NCI-H748 (cell line): ENCODE measurements at regions not wholly inside any gene's neighbourhood (a gene's known extent, or its start where the extent isn't known, plus 50 kb on each side); places are given as distances from the start of the nearest gene placed in this dataset.
"Not testable (repeated sequence)": the region's sequence is repeated elsewhere in the genome, so short reads cannot be mapped to it uniquely, and the experiment has no call there.

Experiments used
- DNase-seq: peaks from one replicate; lab custom pipeline; 2025; ENCODE audit not compliant: unreplicated experiment; lab: John Stamatoyannopoulos, UW

GRCh38 chr13:62278271-62278670 is 862.6 kb upstream of the PCDH20 start:
- DNase-seq: no peak

GRCh38 chr13:62251734-62252133 is 836.1 kb upstream of the PCDH20 start:
- DNase-seq: no peak

- no peak for DNase-seq
These were observed 835.0 kb upstream of the PCDH20 start for GRCh38 chr13:62250501-62251201.

- no peak for DNase-seq
These were observed 830.9 kb upstream of the PCDH20 start for GRCh38 chr13:62246581-62246980.

GRCh38 chr13:62243106-62243505 is 827.5 kb upstream of the PCDH20 start:
- no peak for DNase-seq

- DNase-seq: no peak
These were observed 819.3 kb upstream of the PCDH20 start for GRCh38 chr13:62234780-62235440.

- DNase-seq: no peak
These were observed 795.3 kb upstream of the PCDH20 start for GRCh38 chr13:62210951-62211350.

- DNase-seq: peak; percentile 64
These were observed 793.9 kb upstream of the PCDH20 start for GRCh38 chr13:62209529-62209928.

- no peak for DNase-seq
These were observed 791.7 kb upstream of the PCDH20 start for GRCh38 chr13:62207388-62207787.

GRCh38 chr13:62206165-62206564 is 790.5 kb upstream of the PCDH20 start:
- no peak for DNase-seq

- no peak for DNase-seq
These were observed 789.6 kb upstream of the PCDH20 start for GRCh38 chr13:62205273-62205672.

- no peak for DNase-seq
These were observed 778.7 kb upstream of the PCDH20 start for GRCh38 chr13:62194371-62194770.

- DNase-seq: no peak
These were observed 778.3 kb upstream of the PCDH20 start for GRCh38 chr13:62193919-62194318.

GRCh38 chr13:62185631-62186255 is 770.1 kb upstream of the PCDH20 start:
- no peak for DNase-seq

- DNase-seq: no peak
These were observed 760.4 kb upstream of the PCDH20 start for GRCh38 chr13:62176051-62176450.

- no peak for DNase-seq
These were observed 758.3 kb upstream of the PCDH20 start for GRCh38 chr13:62173958-62174357.

GRCh38 chr13:62171697-62172096 is 756.0 kb upstream of the PCDH20 start:
- DNase-seq: no peak

GRCh38 chr13:62168891-62169290 is 753.2 kb upstream of the PCDH20 start:
- DNase-seq: no peak

- DNase-seq: no peak
These were observed 752.1 kb upstream of the PCDH20 start for GRCh38 chr13:62167650-62168172.

- DNase-seq: no peak
These were observed 747.2 kb upstream of the PCDH20 start for GRCh38 chr13:62162860-62163259.

- no peak for DNase-seq
These were observed 742.9 kb upstream of the PCDH20 start for GRCh38 chr13:62158520-62158919.

- DNase-seq: not testable (repeated sequence)
These were observed 736.1 kb upstream of the PCDH20 start for GRCh38 chr13:62151724-62152123.
